CD4-positive, alpha-beta memory T cell (primary cell): ENCODE measurements at regions not wholly inside any gene's neighbourhood (a gene's known extent, or its start where the extent isn't known, plus 50 kb on each side); places are given as distances from the start of the nearest gene placed in this dataset.
A peak's percentile ranks its signal among the peaks of the same experiment; 100 is the strongest.

Experiments used
- CTCF ChIA-PET: fragments of 350-600 bp; sonication (Branson Sonifier 250); formaldehyde crosslinking; loops from one replicate; lab custom pipeline; 2021; ENCODE audit warnings: inconsistent platforms; ENCODE audit not compliant: partially characterized antibody; lab: Charles Lee
- POLR2A ChIA-PET: fragments of 350-600 bp; sonication (Branson Sonifier 250); formaldehyde crosslinking; loops from one replicate; lab custom pipeline; 2021; ENCODE audit not compliant: partially characterized antibody; lab: Charles Lee
- DNase-seq, 5 donors: peaks; one replicate each; pipeline versions ENCODE4 v3.0.0 to v3.0.0-alpha.2; 2020 to 2022; ENCODE audit warnings: mixed read lengths in 1 of 5
- H3K27ac ChIP-seq: one replicate; pipeline ENCODE4 v1.7.0; 2013; ENCODE audit warnings: low read depth, low read length
- H3K27me3 ChIP-seq: 2 replicates; pipeline ENCODE4 v1.7.0; 2013; ENCODE audit warnings: mild to moderate bottlenecking, low read length, moderate library complexity; ENCODE audit not compliant: insufficient read depth
- H3K36me3 ChIP-seq: 2 replicates; pipeline ENCODE4 v1.7.0; 2013; ENCODE audit warnings: mild to moderate bottlenecking, low read length, moderate library complexity; ENCODE audit not compliant: insufficient read depth
- H3K4me1 ChIP-seq: 2 replicates; pipeline ENCODE4 v1.7.0; 2013; ENCODE audit warnings: mild to moderate bottlenecking, low read length, moderate library complexity; ENCODE audit not compliant: insufficient read depth
- H3K4me3 ChIP-seq, 2 donors: one replicate each; pipeline ENCODE4 v1.7.0; 2013; ENCODE audit warnings: low read length in 2 of 2, mild to moderate bottlenecking in 1 of 2
- H3K9me3 ChIP-seq, 2 donors: one replicate each; pipeline ENCODE4 v1.7.0; 2013; ENCODE audit warnings: low read length in 2 of 2, control low read depth in 1 of 2; ENCODE audit not compliant: control insufficient read depth in 1 of 2
- H3K27ac Mint-ChIP-seq, 7 donors: one replicate each; pipeline ENCODE4 v1.8.0; 2020 to 2021; ENCODE audit warnings: mixed read lengths in 7 of 7, mild to moderate bottlenecking in 6 of 7, inconsistent platforms in 3 of 7, moderate library complexity in 3 of 7
- H3K27me3 Mint-ChIP-seq, 2 donors: one replicate each; pipeline ENCODE4 v1.8.0; 2020 to 2021; ENCODE audit warnings: mixed read lengths in 2 of 2
- H3K36me3 Mint-ChIP-seq, 2 donors: one replicate each; pipeline ENCODE4 v1.8.0; 2020 to 2021; ENCODE audit warnings: mixed read lengths in 2 of 2, inconsistent platforms in 1 of 2, mild to moderate bottlenecking in 1 of 2
- H3K4me1 Mint-ChIP-seq, 4 donors: one replicate each; pipeline ENCODE4 v1.8.0; 2020 to 2021; ENCODE audit warnings: mixed read lengths in 4 of 4, mild to moderate bottlenecking in 1 of 4
- H3K4me3 Mint-ChIP-seq, 8 donors: one replicate each; pipeline ENCODE4 v1.8.0; 2020 to 2021; ENCODE audit warnings: mixed read lengths in 8 of 8, mild to moderate bottlenecking in 7 of 8, moderate library complexity in 6 of 8, inconsistent platforms in 3 of 8
- H3K9me3 Mint-ChIP-seq, 8 donors: one replicate each; pipeline ENCODE4 v1.8.0; 2020 to 2021; ENCODE audit warnings: mixed read lengths in 8 of 8, mild to moderate bottlenecking in 5 of 8, inconsistent platforms in 3 of 8, moderate library complexity in 1 of 8
- intact Hi-C: fragments of 100-400 bp; cut with micrococcal nuclease; formaldehyde crosslinking; loops from one replicate; pipeline ENCODE4 v1.15.1; 2023

DNA sequence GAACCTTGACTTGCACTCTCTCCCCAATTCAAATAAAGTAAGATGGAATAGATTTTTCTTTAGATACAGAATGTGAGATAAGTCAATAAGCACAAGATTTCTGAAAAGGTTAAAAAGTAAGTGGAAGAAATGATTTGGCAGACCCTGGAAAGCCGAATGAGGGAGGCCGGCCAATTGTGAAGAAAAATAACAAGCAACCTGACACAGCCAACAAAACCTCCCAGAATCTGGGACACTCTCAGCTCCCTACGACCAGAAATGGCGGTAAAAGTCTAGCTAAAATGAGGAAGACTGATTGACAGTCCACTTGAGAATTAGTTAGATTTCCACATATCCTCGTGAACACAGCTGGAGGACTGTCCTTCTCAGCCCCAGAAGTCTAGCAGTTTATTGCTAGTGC is 85.4 kb downstream of the KLF12 start:
- Mint-ChIP-seq H3K27me3 (no peaks in the 10 kb centered on the region), H3K9me3 (peaks cover 0 to 2% (median 0%) of the 10 kb centered on the region in 8 donors), H3K4me1 (peaks cover 59 to 83% (median 72%) of the 10 kb centered on the region in 4 donors), H3K27ac (peak overlapping the region in 6 of 7 donors; percentile 6 to 76 (median 41)), H3K36me3 (peaks cover 25 to 27% of the 10 kb centered on the region in 2 donors), H3K4me3 (peak overlapping the region in 3 of 8 donors; percentile 11 to 35 (median 35))
- ChIA-PET CTCF (interaction anchor here (0.6 to 1.9 kb wide), 5 partner anchors 8 to 665 kb away, joined by 3 to 5 read pairs (median 3); no protein-coding TSS in a partner anchor), POLR2A (interaction anchor here (0.6 to 1.1 kb wide), 3 partner anchors 9 to 200 kb away, joined by 3 to 5 read pairs (median 3); no protein-coding TSS in a partner anchor)
- Histone ChIP-seq H3K36me3 (no peaks in the 10 kb centered on the region), H3K4me3 (no peak overlapping the region), H3K9me3 (no peaks in the 10 kb centered on the region), H3K4me1 (peaks cover 72% of the 10 kb centered on the region), H3K27me3 (no peaks in the 10 kb centered on the region), H3K27ac (no peak overlapping the region)
- no peak for DNase-seq
- intact Hi-C loops, result no loop called here

- H3K4me3 Mint-ChIP-seq, result peak overlapping the region in 2 of 8 donors; percentile 12 to 35
- no peaks in the 10 kb centered on the region for H3K9me3 ChIP-seq
- intact Hi-C loops, result no loop called here
Observed at GRCh38 chr13:74047931-74048600, 86.1 kb downstream of the KLF12 start.

GRCh38 chr13:74046431-74046830 is 87.8 kb downstream of the KLF12 start:
- no peak for DNase-seq
- no peaks in the 10 kb centered on the region for H3K36me3 ChIP-seq
- H3K4me3 ChIP-seq, result no peak overlapping the region
- peaks cover 21 to 23% of the 10 kb centered on the region in 2 donors for H3K36me3 Mint-ChIP-seq
- H3K4me1 Mint-ChIP-seq, result peaks cover 61 to 86% (median 73%) of the 10 kb centered on the region in 4 donors
- no peak overlapping the region for H3K27ac Mint-ChIP-seq
- H3K27me3 Mint-ChIP-seq, result no peaks in the 10 kb centered on the region
- no peak overlapping the region for H3K27ac ChIP-seq
- CTCF ChIA-PET, result interaction anchor here (1.0 kb wide), 1 partner anchor 291 kb away, joined by 3 read pairs; no protein-coding TSS in a partner anchor
- no peaks in the 10 kb centered on the region for H3K27me3 ChIP-seq
- intact Hi-C loops, result no loop called here
- H3K9me3 Mint-ChIP-seq, result peaks cover 0 to 2% (median 0%) of the 10 kb centered on the region in 8 donors
- no peak overlapping the region for H3K4me3 Mint-ChIP-seq
- H3K9me3 ChIP-seq, result no peaks in the 10 kb centered on the region
- POLR2A ChIA-PET, result interaction anchor here (1.2 kb wide), 1 partner anchor 16 kb away, joined by 3 read pairs; no protein-coding TSS in a partner anchor
- peaks cover 67% of the 10 kb centered on the region for H3K4me1 ChIP-seq

More at GRCh38 chr13:74047931-74048600, 86.1 kb downstream of the KLF12 start:
- no peak for DNase-seq
- no peaks in the 10 kb centered on the region for H3K36me3 ChIP-seq
- H3K4me1 ChIP-seq, result peaks cover 72% of the 10 kb centered on the region
- CTCF ChIA-PET, result interaction anchor here (0.6 to 1.9 kb wide), 4 partner anchors 10 to 146 kb away, joined by 3 to 5 read pairs (median 3); no protein-coding TSS in a partner anchor
- H3K27me3 ChIP-seq, result no peaks in the 10 kb centered on the region
- Mint-ChIP-seq H3K4me1 (peaks cover 62 to 84% (median 73%) of the 10 kb centered on the region in 4 donors), H3K27me3 (no peaks in the 10 kb centered on the region), H3K27ac (peak overlapping the region in 5 of 7 donors; percentile 19 to 69 (median 26)), H3K36me3 (peaks cover 21 to 28% of the 10 kb centered on the region in 2 donors), H3K9me3 (peaks cover 0 to 2% (median 0%) of the 10 kb centered on the region in 8 donors)
- no peak overlapping the region for H3K4me3 ChIP-seq
- H3K27ac ChIP-seq, result no peak overlapping the region
- POLR2A ChIA-PET, result interaction anchor here (1.1 to 1.4 kb wide), 2 partner anchors 15 to 21 kb away, joined by 3 to 4 read pairs; no protein-coding TSS in a partner anchor

DNA sequence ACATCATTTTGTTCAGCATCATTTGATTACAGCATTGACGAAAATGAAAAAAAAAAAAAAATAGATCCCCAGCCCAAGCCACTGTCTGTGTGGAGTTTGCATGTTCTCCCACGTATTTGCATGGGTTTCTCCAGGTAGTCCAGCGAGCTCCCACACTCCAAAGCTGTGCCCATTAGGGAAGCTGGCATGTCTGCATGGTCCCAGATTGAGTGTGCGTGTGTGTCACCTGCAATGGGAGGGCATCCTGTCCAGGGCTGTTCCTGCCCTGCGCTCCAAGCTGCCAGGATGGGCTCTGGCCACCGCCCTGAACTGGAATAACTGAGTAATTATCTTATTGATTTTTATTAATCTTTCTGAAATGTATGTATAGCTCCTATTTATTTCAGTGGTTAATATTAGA is 88.6 kb downstream of the KLF12 start:
- Histone ChIP-seq H3K27ac (no peak overlapping the region), H3K36me3 (no peaks in the 10 kb centered on the region), H3K27me3 (no peaks in the 10 kb centered on the region), H3K9me3 (no peaks in the 10 kb centered on the region), H3K4me3 (no peak overlapping the region), H3K4me1 (peaks cover 67% of the 10 kb centered on the region)
- ChIA-PET CTCF (interaction anchor here (1.0 kb wide), 1 partner anchor 290 kb away, joined by 3 read pairs; no protein-coding TSS in a partner anchor), POLR2A (interaction anchor here (1.1 to 1.2 kb wide), 2 partner anchors 17 to 241 kb away, joined by 3 to 4 read pairs; no protein-coding TSS in a partner anchor)
- H3K4me3 Mint-ChIP-seq, result no peak overlapping the region
- intact Hi-C loops, result no loop called here
- peak overlapping the region in 1 of 7 donors; percentile 23 for H3K27ac Mint-ChIP-seq
- DNase-seq, result no peak
- peaks cover 19 to 21% of the 10 kb centered on the region in 2 donors for H3K36me3 Mint-ChIP-seq
- H3K27me3 Mint-ChIP-seq, result no peaks in the 10 kb centered on the region
- peaks cover 59 to 86% (median 73%) of the 10 kb centered on the region in 4 donors for H3K4me1 Mint-ChIP-seq
- H3K9me3 Mint-ChIP-seq, result peaks cover 0 to 2% (median 0%) of the 10 kb centered on the region in 8 donors

DNA sequence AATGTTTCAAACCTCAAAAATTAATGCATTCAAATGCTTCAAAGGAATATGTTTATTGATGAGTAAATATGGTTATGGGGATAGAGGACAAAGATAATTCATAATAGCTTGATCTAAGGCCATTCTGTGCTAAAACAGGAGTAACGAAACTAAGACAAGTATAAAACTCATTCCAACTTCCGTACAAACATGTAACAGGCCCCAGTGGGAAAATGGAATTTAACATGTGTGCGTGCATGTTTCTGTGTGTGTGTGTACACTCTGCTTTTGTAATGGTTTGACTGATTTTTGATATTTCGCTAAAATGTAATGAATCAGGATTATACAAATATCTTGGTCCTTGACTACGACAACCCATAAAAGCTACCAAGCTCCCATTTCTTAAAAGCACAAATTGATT is 91.0 kb downstream of the KLF12 start:
- Mint-ChIP-seq H3K27me3 (no peaks in the 10 kb centered on the region), H3K27ac (no peak overlapping the region), H3K4me1 (peaks cover 48 to 80% (median 66%) of the 10 kb centered on the region in 4 donors), H3K36me3 (peaks cover 14 to 16% of the 10 kb centered on the region in 2 donors), H3K9me3 (peaks cover 0 to 2% (median 0%) of the 10 kb centered on the region in 8 donors), H3K4me3 (no peak overlapping the region)
- H3K4me1 ChIP-seq, result peaks cover 63% of the 10 kb centered on the region
- H3K36me3 ChIP-seq, result no peaks in the 10 kb centered on the region
- no peaks in the 10 kb centered on the region for H3K9me3 ChIP-seq
- DNase-seq, result no peak
- ChIA-PET POLR2A (interaction anchor here (1.4 to 3.9 kb wide), 3 partner anchors 11 to 245 kb away, joined by 3 to 16 read pairs (median 4); no protein-coding TSS in a partner anchor), CTCF (interaction anchor here (1.4 kb wide), 1 partner anchor 19 kb away, joined by 3 read pairs; no protein-coding TSS in a partner anchor)
- intact Hi-C loops, result no loop called here
- no peak overlapping the region for H3K4me3 ChIP-seq
- no peaks in the 10 kb centered on the region for H3K27me3 ChIP-seq
- H3K27ac ChIP-seq, result no peak overlapping the region

GRCh38 chr13:74040200-74040599 is 94.0 kb downstream of the KLF12 start:
- Mint-ChIP-seq H3K36me3 (peaks cover 17% of the 10 kb centered on the region in 2 donors), H3K4me3 (peak overlapping the region in 1 of 8 donors; percentile 18), H3K27ac (peak overlapping the region in 3 of 7 donors; percentile 10 to 12 (median 11)), H3K9me3 (peaks cover 0 to 2% (median 0%) of the 10 kb centered on the region in 8 donors), H3K4me1 (peaks cover 57 to 89% (median 75%) of the 10 kb centered on the region in 4 donors), H3K27me3 (no peaks in the 10 kb centered on the region)
- DNase-seq, result no peak
- POLR2A ChIA-PET, result interaction anchor here (1.8 to 2.4 kb wide), 3 partner anchors 9 to 247 kb away, joined by 4 to 9 read pairs (median 5); partner anchors contain the start of gene KLF12
- Histone ChIP-seq H3K4me1 (peaks cover 75% of the 10 kb centered on the region), H3K4me3 (no peak overlapping the region), H3K36me3 (no peaks in the 10 kb centered on the region), H3K9me3 (no peaks in the 10 kb centered on the region), H3K27ac (no peak overlapping the region), H3K27me3 (no peaks in the 10 kb centered on the region)
- intact Hi-C loops, result no loop called here
- CTCF ChIA-PET, result interaction anchor here (0.9 to 2.6 kb wide), 7 partner anchors 9 to 247 kb away, joined by 3 to 7 read pairs (median 3); no protein-coding TSS in a partner anchor
